Posterior cingulate gyrus (tissue), 11 donors: ENCODE measurements at regions not wholly inside any gene's neighbourhood (a gene's known extent, or its start where the extent isn't known, plus 50 kb on each side); places are given as distances from the start of the nearest gene placed in this dataset.
"Not testable (repeated sequence)": the region's sequence is repeated elsewhere in the genome, so short reads cannot be mapped to it uniquely, and the experiment has no call there.

Experiments used
- DNase-seq, 10 donors: peaks; one replicate each; pipeline versions ENCODE4 v3.0.0 to v3.0.0-alpha.2; 2020 to 2021; ENCODE audit warnings: mixed read lengths in 3 of 10
- intact Hi-C: fragments of 100-400 bp; cut with DNase I; formaldehyde crosslinking; loops from one replicate; pipeline ENCODE4 v1.15.1; 2023

DNA sequence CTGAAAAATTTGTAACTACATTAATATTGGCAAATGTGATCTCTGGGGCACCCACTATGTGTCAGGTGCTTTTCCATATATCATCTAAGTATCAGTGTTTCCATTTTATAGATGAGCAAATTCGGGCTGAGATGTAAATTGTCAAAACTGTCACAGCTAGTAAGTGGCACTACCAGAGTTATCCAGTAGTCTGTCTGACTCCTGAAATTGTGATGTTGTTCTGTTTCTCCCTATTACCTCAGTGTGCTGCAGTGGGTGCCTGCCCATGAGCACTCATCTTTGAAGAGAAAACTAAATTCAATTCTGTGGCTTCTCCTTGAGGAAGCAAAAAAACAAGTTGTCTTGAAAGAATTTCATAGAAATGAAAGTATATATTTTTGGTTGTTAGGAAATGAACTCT is 467.4 kb upstream of the FANCL start:
- intact Hi-C loops: no loop called here
- no peak for DNase-seq

DNA sequence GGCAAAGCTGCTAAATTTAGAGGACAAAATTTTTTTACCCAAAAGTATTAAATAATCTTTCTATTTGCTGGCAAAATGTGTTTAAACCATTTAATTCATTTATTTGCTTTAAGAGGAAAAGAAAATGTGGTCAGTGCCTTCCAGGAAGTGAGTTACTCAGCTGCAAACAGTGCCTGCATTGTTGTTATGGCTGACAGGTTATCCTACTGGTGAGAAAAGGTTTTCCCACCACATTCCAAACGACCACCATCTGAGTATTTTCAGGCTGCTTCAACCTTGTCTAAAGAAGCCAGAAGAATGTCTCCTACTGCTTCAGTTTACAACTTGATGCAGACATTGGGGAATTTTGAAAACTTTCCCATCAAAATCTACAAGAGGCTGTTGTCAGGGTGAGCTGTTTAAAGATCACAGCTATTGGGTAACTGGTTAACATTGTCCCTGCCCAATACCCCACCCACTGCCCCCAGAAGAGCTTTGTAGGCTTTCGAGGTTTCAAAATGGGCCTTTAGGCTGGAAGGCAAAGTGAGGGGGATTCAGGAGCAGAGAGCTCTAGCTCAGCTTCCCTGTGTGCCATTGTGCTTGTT is 461.3 kb upstream of the FANCL start:
- intact Hi-C loops: no loop called here
- no peak for DNase-seq

DNA sequence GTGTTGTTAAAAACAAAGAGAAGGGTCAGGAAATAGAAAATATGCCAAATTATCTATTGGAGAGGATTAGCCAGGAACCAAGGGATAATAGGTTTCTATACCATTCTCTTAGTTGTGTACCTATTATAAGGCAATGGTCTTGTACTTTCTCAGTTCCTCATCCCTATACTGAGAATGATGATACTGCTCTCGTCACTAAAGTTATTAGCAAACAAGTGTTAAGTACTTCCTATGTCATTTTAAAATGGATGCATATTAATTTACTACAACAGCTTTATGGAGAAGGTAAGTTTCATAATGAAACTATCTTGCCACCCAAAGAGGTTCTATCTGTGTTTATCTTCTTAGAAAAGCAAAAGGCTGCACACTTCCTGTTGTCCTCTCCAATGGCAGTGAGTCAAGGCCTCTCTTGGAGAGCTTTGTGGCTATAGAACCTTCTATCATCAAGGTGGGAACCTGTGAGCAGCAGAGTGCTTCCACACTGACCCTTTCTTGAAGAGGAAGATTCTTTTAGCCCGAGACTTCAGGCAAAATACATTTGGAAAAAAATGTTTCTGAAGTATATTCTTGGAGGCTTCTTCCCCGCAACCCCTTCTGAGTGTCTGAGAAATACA is 460.7 kb upstream of the FANCL start:
- intact Hi-C loops: no loop called here
- DNase-seq: no peak

DNA sequence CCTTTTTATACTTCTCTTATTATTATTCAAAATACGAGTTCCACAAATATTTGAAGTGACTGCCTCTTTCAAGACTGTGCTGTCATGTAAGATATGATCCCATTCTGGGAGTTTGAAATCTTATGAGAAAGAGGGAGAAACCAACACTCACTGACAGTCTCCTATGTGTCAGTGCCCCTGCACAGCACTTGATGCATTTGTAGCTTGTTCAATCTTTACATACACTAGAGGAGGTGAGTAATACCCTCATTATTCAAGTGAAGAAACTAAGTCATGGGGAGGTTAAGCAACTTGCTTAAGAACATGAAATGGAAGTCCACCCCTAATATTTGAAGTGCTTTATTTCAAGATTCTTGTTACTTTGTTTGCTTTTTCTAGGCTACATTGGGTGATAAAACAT is 459.5 kb upstream of the FANCL start:
- no peak for DNase-seq
- intact Hi-C loops: no loop called here

DNA sequence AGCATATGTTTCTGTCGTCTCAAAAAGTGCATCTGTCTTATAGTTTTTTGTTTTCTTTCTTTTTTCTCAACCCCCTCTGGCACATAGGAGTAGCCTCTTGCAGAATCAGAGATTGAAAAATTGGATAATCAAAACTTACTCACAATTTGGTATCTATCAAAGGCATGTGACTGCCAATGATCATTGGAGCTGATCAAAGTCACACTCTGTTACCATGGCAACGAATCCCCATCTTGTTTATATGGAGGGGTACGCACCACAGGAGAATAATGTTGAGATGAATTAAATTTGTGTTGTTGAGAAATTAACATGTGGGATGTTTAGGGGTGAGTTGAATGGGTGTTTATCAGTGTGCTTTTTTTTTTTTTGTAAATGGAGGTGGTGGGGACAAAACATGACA is 458.3 kb upstream of the FANCL start:
- intact Hi-C loops: no loop called here
- DNase-seq: no peak

DNA sequence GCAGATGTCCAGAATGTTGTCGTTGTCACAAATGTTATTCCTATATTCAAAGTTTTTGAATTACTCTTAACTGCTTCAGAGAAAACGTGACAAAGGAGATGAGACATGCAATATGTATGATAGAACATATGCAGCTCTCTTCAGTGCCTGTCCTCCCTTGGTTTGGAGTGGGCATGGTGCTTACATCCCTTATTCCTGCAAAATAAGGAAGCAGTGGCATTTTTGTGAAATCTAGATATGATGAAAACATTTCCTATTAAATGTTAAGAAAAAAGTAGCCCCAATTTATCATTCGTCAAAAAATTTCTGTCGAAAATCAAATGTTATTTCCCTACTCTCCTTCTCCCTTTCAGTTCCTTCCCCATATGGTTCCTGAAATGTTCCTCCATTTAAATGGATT is 457.5 kb upstream of the FANCL start:
- intact Hi-C loops: no loop called here
- no peak for DNase-seq

DNA sequence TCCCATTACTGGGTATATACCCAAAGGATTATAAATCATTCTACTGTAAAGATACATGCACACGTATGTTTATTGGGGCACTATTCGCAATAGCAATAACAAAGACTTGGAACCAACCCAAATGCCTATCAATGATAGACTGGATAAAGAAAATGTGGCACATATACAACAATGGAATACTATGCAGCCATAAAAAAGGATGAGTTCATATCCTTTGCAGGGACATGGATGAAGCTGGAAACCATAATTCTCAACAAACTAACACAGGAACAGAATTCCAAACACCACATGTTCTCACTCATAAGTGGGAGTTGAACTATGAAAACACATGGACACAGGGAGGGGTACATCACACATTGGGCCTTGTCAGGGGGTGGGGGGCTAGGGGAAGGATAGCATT is 453.0 kb upstream of the FANCL start:
- intact Hi-C loops, DNase-seq: not testable (repeated sequence)

DNA sequence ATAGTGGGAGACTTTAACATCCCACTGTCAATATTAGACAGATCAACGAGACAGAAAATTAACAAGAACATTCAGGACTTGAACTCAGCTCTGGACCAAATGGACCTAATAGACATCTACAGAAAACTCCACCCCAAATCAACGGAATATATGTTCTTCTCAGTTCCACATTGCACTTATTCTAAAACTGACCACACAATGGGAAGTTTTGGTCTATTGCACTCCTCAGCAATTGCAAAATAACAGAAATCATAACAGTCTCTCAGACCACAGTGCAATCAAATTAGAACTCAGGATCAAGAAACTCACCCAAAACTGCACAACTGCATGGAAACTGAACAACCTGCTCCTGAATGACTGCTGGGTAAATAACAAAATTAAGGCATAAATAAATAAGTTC is 449.9 kb upstream of the FANCL start:
- DNase-seq, intact Hi-C loops: not testable (repeated sequence)

DNA sequence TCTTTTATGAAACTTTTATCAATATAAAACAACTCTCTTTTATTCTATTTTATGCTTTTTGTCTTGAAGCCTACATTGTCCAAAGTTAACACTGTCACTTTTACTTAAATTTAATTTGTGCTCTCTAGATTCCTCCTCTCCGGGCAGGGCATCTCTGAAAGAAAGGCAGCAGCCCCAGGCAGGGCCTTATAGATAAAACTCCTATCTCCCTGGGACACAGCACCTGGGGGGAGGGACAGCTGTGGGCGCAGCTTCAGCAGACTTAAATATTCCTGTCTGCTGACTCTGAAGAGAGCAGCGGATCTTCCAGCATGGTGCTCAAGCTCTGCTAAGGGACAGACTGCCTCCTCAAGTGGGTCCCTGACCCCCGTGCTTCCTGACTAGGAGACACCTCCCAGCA is 447.7 kb upstream of the FANCL start:
- peak in 1 of 10 donors; percentile 38 for DNase-seq
- intact Hi-C loops: no loop called here

DNA sequence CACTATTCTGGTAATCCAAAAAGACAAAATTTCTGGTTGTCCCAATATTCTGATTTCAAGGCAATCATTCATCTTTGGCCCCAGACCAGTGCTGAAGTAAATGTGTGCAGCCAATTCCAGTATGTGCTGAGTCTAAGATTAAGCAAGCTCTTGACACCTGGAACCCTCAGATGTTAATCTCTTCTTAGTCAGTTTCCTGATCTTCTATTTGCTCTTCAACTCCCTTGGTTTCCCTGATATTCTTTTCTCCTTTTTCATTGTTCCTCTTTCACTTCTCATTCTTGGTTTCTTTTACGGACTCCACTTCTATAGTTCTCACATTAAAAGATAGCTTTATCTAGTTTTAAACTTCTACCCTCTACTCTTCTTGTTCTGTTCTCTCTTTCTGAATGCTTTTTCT is 445.7 kb upstream of the FANCL start:
- intact Hi-C loops: no loop called here
- no peak for DNase-seq

DNA sequence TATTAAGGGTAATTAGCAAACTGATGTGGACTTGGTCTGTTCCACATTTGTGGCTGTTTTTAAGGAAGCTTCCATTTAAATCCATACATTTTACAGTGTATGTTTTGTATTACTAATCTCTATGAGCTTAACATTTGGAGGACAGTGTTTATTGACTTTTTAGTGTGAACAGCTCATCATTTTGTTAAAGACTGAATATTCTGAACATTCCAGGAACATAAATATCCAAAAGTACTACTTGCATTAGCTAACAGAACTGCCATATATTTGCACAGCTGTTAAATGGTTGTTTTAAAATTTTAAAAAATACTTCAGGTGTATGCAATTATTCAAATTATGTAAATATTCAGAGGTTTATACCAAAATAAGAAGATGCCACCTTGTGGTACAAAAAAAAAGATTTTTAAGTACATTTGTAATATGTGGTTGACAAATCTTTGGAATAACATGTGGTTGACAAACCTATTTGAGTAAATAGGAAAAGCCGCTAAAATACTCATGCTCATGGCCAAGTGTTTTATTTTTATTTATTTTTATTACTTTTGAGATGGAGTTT is 439.7 kb upstream of the FANCL start:
- intact Hi-C loops: no loop called here
- no peak for DNase-seq

DNA sequence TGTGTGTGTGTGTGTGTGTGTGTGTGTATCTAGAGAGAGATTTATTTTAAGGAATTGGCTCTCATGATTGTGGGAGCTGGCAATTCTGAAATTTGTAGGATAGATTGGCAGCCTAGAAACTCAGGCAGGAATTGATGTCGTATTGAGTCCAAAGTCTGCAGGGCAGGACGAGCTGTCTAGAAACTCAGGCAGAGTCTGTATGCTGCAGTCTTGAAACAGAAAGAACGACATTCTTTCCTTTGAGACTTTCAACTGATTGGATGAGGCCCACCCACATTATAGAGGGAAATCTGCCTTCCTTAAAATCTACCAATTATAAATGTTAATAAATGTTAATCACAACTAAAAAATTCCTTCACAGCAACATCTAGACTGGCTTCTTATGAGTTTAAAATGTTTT is 436.6 kb upstream of the FANCL start:
- DNase-seq: no peak
- intact Hi-C loops: no loop called here

DNA sequence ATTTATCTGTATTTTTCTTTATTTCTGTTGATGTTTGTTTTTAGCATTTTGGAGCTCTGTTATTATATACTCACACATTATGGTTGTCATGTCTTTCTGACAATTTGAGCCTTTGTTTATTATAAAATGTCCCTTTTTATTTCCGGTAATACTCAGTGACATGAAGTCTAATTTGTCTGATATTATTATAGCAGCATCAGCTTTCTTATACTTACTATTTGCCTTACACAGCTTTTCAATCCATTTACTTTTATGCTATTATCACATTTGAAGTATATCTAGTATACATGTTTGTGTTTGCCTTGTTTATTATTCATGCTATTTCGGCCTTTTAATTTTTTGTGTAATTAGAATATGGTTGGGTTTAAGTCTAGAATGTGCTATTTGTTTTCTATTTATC is 430.6 kb upstream of the FANCL start:
- intact Hi-C loops: no loop called here
- DNase-seq: no peak

DNA sequence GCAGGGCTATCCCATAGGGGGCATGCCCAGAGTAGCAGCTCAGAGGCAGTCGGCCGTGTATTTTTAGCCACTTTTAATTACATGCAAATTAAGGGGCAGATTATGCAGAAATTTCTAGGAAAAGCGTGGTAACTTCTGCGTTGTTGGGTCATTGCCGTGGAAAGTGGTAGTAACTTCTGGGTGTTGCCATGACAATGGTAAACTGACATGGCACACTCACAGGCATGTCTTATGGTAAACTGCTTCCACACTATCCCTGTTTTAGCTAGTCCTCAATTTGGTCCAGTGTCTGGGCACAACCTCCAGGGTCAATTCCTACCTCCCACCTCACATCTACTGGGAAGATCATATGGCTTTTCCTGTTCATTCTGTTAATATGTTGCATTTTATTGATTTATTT is 428.9 kb upstream of the FANCL start:
- intact Hi-C loops: no loop called here
- DNase-seq: peak in 1 of 10 donors; percentile 24

DNA sequence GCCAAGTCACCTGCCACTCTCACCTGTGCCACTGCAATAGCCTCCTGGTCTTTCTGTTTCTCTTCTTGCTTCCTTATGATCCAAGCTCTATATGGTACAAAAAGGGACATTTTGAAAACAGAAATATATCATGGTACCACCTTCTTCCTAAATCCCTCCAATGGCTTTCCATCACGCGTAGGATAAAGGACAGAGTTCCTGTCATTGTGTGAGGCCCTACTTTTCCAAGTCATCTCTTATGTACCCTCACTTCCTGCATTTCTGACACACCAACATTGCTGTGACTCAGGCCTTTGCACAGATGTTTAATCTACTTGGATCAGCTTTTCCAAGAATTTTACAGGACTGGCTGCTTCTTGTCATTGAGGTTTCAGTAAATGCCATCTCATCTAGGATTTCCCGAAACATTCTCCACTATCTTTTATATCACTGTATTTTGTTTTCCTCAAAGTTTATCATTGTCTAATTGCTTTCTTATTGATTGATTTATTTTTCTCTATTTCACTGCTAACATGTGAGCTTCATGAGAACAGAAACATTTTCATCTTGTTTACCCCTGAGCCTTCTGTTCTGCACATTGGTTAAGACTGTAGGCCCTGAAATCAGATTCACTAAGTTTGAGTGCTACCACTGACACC is 426.1 kb upstream of the FANCL start:
- DNase-seq: no peak
- intact Hi-C loops: no loop called here

DNA sequence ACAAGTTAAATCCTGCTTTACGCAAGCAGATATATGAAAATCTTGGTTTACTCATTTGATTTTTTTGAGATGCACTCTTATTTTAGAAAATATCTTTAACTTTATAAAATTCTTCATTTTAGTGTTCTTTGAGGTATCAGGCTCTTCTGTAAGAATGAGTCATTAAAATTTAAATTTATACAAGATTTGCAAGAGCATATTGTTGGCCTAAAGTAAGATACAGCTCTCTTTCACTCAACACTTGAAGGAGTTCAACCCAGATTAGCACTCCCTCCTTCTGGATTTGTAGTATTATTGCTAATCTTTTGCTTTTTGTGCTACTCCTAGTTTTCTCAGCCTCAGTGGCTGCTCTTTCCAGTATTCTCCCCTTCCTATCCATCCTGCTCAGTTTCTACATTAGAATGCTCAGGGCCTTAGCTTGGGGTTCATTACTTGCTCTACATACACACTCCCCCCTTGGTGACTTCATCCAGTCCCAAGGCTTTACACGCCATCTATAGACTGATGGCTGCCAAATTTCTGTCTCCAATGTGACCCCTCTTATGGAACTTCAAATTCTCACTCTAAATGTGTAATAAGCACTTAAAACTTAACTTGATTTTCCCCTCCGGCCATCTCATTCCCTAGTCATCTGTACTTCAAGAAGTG is 425.3 kb upstream of the FANCL start:
- intact Hi-C loops: no loop called here

DNA sequence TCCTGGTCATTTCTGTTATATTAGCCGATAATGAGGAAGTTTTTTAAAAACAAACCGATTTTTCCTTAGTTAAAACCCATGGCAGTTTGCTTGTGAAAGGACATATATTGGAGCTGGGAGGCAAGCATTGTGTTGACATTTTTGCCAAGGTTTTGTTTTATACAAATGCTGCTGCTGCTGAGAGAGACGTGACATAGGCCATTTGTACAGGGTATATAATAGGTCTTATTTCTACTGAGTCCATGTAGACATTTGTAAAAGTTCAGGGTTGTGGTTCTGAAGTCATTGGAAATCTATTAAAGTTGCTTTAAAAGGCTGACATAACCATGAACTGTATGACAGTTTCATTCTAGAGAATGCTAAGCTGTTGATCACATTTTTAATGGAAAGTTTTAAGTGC is 424.0 kb upstream of the FANCL start:
- no peak for DNase-seq
- intact Hi-C loops: no loop called here

More for the DNA sequence above, 425.3 kb upstream of the FANCL start:
- no peak for DNase-seq

DNA sequence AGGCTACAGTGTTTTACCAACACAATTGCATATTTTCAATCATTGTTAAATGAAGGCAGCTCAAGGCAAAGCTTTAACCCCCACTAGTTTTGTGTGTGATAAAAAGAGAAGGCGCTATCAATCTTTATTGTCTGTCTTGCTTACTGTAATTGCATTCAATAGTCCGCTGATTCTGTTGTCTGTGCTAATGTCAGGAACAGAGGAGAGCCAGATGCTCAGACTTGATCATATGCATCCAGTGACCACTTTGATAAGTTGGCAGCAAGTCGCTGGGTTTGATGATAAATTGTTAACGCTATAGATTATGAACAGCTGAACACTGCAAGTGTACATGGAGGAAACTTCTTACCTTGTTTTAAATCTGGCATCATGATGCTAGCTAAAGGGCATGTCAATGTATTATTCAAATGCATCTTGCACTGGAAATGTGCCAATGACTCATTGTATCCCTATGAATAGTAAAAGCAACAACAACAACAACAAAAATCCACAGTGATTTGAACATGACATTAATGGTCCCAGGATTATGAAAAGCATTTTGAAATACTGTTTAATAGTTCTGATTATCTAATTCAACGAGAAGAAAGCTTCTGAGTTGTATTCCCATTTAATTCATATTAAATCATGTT is 423.5 kb upstream of the FANCL start:
- intact Hi-C loops: no loop called here
- DNase-seq: no peak

DNA sequence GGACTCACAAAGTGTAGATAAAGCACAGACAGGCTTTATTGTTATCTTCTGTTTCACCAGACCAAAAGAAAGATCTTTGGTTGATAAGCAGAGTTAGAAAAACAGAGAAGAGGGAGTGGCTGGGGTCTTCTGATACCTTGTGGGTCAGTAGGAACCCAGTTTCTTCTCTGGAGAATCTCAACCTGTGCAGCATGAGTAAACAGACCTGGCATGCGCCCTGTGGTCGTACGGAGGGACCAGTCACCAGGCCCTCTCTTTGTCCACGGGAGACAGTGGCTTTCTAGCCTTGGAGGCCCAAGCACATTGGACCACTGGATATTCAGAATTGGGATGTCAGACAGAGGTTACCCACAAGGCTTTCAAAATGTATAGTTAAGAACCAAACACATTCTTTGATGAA is 418.9 kb upstream of the FANCL start:
- DNase-seq: peak in 1 of 10 donors; percentile 22
- intact Hi-C loops: no loop called here

DNA sequence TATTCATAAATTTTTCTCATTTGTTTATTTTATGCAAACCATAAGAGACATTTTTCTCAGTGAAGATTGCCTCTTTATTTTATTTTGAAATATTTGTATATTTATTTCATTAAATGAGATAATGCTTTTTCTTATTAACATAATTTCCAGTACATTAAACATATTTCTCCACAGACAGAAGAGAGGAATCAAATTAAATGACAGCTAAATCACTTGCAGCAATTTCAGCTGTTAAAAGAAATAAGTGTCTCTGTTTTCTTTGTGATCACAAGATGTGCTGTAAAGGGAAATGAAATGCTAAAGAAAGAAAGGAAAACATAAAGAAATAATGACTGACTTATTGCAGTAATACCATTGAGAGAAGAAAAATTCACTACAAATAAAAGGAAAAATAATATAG is 414.0 kb upstream of the FANCL start:
- intact Hi-C loops: no loop called here

DNA sequence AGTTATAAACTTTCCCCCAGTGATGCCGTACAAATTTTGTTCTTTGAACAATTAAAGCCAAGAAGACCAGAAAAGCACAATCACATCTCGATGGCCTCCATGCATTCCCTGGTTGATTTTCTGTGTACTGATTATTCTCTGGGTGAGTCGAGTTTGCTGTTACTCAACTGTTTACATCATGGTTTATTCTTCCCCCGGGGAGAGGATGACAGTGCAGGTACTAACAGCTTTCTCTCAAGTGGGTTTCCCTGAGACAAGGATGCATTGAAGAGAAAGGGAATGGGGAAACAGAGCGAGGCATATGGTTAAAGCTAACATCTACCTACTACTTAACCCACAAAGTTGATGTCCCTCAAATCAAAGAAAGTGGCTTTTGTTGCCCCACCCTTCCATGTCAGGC is 410.8 kb upstream of the FANCL start:
- intact Hi-C loops: no loop called here
- DNase-seq: no peak

More for the DNA sequence above, 414.0 kb upstream of the FANCL start:
- no peak for DNase-seq
